ENCODE measurements at regions not wholly inside any gene's neighbourhood (a gene's known extent, or its start where the extent isn't known, plus 50 kb on each side); places are given as distances from the start of the nearest gene placed in this dataset.

DNA sequence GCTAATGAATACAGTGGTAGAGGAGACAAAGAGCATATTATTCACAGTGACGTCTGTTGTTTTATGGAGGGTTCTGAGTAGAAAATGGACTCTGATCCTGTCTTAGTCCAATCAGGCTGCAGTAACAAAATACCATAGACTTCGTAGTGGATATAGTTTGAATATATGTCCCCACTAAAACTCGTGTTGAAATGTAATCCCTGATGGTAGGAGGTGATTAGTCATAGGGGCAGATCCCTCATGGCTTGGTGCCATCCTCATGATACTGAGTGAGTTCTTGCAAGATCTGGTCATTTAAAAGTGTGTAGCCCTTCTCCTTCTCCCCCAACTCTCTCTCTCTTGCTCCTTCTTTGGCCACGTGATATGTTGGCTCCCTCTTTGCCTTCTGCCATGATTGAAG, 82.5 kb downstream of the CD83 start:
- TF ChIP-seq, protein P1, sequence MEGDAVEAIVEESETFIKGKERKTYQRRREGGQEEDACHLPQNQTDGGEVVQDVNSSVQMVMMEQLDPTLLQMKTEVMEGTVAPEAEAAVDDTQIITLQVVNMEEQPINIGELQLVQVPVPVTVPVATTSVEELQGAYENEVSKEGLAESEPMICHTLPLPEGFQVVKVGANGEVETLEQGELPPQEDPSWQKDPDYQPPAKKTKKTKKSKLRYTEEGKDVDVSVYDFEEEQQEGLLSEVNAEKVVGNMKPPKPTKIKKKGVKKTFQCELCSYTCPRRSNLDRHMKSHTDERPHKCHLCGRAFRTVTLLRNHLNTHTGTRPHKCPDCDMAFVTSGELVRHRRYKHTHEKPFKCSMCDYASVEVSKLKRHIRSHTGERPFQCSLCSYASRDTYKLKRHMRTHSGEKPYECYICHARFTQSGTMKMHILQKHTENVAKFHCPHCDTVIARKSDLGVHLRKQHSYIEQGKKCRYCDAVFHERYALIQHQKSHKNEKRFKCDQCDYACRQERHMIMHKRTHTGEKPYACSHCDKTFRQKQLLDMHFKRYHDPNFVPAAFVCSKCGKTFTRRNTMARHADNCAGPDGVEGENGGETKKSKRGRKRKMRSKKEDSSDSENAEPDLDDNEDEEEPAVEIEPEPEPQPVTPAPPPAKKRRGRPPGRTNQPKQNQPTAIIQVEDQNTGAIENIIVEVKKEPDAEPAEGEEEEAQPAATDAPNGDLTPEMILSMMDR (IDR thresholded peaks at IDR 0.05): no peak
- no peak for TF ChIP-seq POLR2A (IDR thresholded peaks at IDR 0.05)
